H9 (cell line): ENCODE measurements at regions not wholly inside any gene's neighbourhood (a gene's known extent, or its start where the extent isn't known, plus 50 kb on each side); places are given as distances from the start of the nearest gene placed in this dataset.

Experiments
- DNase-seq: peaks from one replicate; pipeline ENCODE4 v3.0.0-alpha.2; 2017
- H2AFZ ChIP-seq: one replicate; pipeline ENCODE4 v1.6.1; 2013; ENCODE audit warnings: mild to moderate bottlenecking, low read length, control low read depth, moderate library complexity
- H2AK5ac ChIP-seq: 2 replicates; pipeline ENCODE4 v1.6.1; 2013; ENCODE audit warnings: low read length, control low read depth, mixed read lengths; ENCODE audit not compliant: insufficient read length
- H2BK120ac ChIP-seq: one replicate; pipeline ENCODE4 v1.6.1; 2013; ENCODE audit warnings: low read depth, mild to moderate bottlenecking, low read length, control low read depth, inconsistent platforms; ENCODE audit not compliant: poor library complexity, severe bottlenecking
- H2BK12ac ChIP-seq: 2 replicates; pipeline ENCODE4 v1.6.1; 2013; ENCODE audit warnings: low read length, control low read depth, mixed read lengths, low read depth; ENCODE audit not compliant: insufficient read length
- H2BK15ac ChIP-seq: 2 replicates; pipeline ENCODE4 v1.6.1; 2013; ENCODE audit warnings: low read depth, low read length, control low read depth
- H2BK20ac ChIP-seq: one replicate; pipeline ENCODE4 v1.6.1; 2013; ENCODE audit warnings: low read depth, mild to moderate bottlenecking, low read length, control low read depth, inconsistent platforms; ENCODE audit not compliant: poor library complexity, severe bottlenecking
- H2BK5ac ChIP-seq: 2 replicates; pipeline ENCODE4 v1.6.1; 2013; ENCODE audit warnings: low read length, control low read depth, mixed read lengths; ENCODE audit not compliant: insufficient read length
- H3K14ac ChIP-seq: 2 replicates; pipeline ENCODE4 v1.6.1; 2013; ENCODE audit warnings: low read length, control low read depth; ENCODE audit not compliant: insufficient read depth
- H3K18ac ChIP-seq: 2 replicates; pipeline ENCODE4 v1.6.1; 2013; ENCODE audit warnings: low read depth, mild to moderate bottlenecking, mixed read lengths, low read length, control low read depth; ENCODE audit not compliant: insufficient read length
- H3K23ac ChIP-seq: 2 replicates; pipeline ENCODE4 v1.6.1; 2013; ENCODE audit warnings: low read length, control low read depth, mixed read lengths, low read depth; ENCODE audit not compliant: insufficient read length
- H3K23me2 ChIP-seq: 2 replicates; pipeline ENCODE4 v1.6.1; 2013; ENCODE audit warnings: low read depth, mild to moderate bottlenecking, mixed read lengths, low read length, control low read depth; ENCODE audit not compliant: insufficient read length, poor library complexity, severe bottlenecking
- H3K27ac ChIP-seq: 2 replicates; pipeline ENCODE4 v1.5.1; 2013; ENCODE audit warnings: low read length, control low read depth, mixed read lengths, low read depth; ENCODE audit not compliant: insufficient read length
- H3K27me3 ChIP-seq: 2 replicates; pipeline ENCODE4 v1.6.1; 2013; ENCODE audit warnings: low read length, control low read depth, inconsistent platforms; ENCODE audit not compliant: insufficient read depth
- H3K4ac ChIP-seq: 2 replicates; pipeline ENCODE4 v1.6.1; 2013; ENCODE audit warnings: low read depth, mild to moderate bottlenecking, control low read depth, inconsistent platforms, low read length, moderate library complexity
- H3K4me1 ChIP-seq: 2 replicates; pipeline ENCODE4 v1.6.1; 2013; ENCODE audit warnings: low read length, control low read depth, inconsistent platforms; ENCODE audit not compliant: insufficient read depth
- H3K4me2 ChIP-seq: 2 replicates; pipeline ENCODE4 v1.6.1; 2013; ENCODE audit warnings: low read length, control low read depth, mixed read lengths; ENCODE audit not compliant: insufficient read length, insufficient read depth
- H3K56ac ChIP-seq: 2 replicates; pipeline ENCODE4 v1.6.1; 2013; ENCODE audit warnings: low read depth, mild to moderate bottlenecking, mixed read lengths, low read length, control low read depth; ENCODE audit not compliant: insufficient read length
- H3K79me1 ChIP-seq: 2 replicates; pipeline ENCODE4 v1.6.1; 2013; ENCODE audit warnings: low read depth, mild to moderate bottlenecking, moderate library complexity, low read length, control low read depth, inconsistent platforms; ENCODE audit not compliant: insufficient read depth, poor library complexity, severe bottlenecking
- H3K79me2 ChIP-seq: 2 replicates; pipeline ENCODE4 v1.6.1; 2013; ENCODE audit warnings: low read length, control low read depth, inconsistent platforms; ENCODE audit not compliant: insufficient read depth
- H3K9ac ChIP-seq: 2 replicates; pipeline ENCODE4 v1.6.1; 2013; ENCODE audit warnings: low read length, control low read depth, mixed read lengths; ENCODE audit not compliant: insufficient read length; ENCODE audit errors: extremely low read depth
- H3K9me3 ChIP-seq: one replicate; pipeline ENCODE4 v1.6.1; 2013; ENCODE audit warnings: low read depth, low read length, inconsistent platforms; ENCODE audit not compliant: control insufficient read depth
- H3T11ph ChIP-seq: one replicate; pipeline ENCODE4 v1.6.1; 2013; ENCODE audit warnings: mild to moderate bottlenecking, low read length, control low read depth, inconsistent platforms
- H4K20me1 ChIP-seq: one replicate; pipeline ENCODE4 v1.6.1; 2013; ENCODE audit not compliant: control insufficient read depth, insufficient read length, insufficient read depth
- H4K5ac ChIP-seq: 2 replicates; pipeline ENCODE4 v1.6.1; 2013; ENCODE audit warnings: low read depth, mild to moderate bottlenecking, mixed read lengths, low read length, control low read depth; ENCODE audit not compliant: insufficient read length
- H4K8ac ChIP-seq: replicated peaks from 2 replicates; pipeline ENCODE4 v1.6.1; 2013; ENCODE audit warnings: low read length, control low read depth, mixed read lengths, low read depth; ENCODE audit not compliant: insufficient read length
- H4K91ac ChIP-seq: 2 replicates; pipeline ENCODE4 v1.6.1; 2013; ENCODE audit warnings: low read depth, mild to moderate bottlenecking, moderate library complexity, mixed read lengths, low read length, control low read depth; ENCODE audit not compliant: insufficient read length
- H3K27ac Mint-ChIP-seq, 3 experiments: 2 replicates in 2 of 3; 3 replicates in 1 of 3; pipeline ENCODE4 v1.8.0; 2020 to 2021; ENCODE audit warnings: mixed read lengths in 3 of 3, mild to moderate bottlenecking in 1 of 3, moderate library complexity in 1 of 3
- H3K27me3 Mint-ChIP-seq: 2 replicates; pipeline ENCODE4 v1.8.0; 2021; ENCODE audit warnings: low read depth, mild to moderate bottlenecking, moderate library complexity, mixed read lengths
- H3K36me3 Mint-ChIP-seq, 3 experiments: 2 replicates in 2 of 3; 3 replicates in 1 of 3; pipeline ENCODE4 v1.8.0; 2020 to 2021; ENCODE audit warnings: low read depth in 3 of 3, mixed read lengths in 3 of 3; ENCODE audit not compliant: insufficient read depth in 1 of 3
- H3K4me1 Mint-ChIP-seq, 2 experiments: 2 replicates each; pipeline ENCODE4 v1.8.0; 2020; ENCODE audit warnings: mixed read lengths in 2 of 2
- H3K4me3 Mint-ChIP-seq, 2 experiments: 2 replicates in 1 of 2; 3 replicates in 1 of 2; pipeline ENCODE4 v1.8.0; 2020 to 2021; ENCODE audit warnings: mild to moderate bottlenecking in 2 of 2, mixed read lengths in 2 of 2, moderate library complexity in 1 of 2
- H3K9me3 Mint-ChIP-seq, 2 experiments: 2 replicates in 1 of 2; 3 replicates in 1 of 2; pipeline ENCODE4 v1.8.0; 2020; ENCODE audit warnings: mild to moderate bottlenecking in 2 of 2, mixed read lengths in 2 of 2, moderate library complexity in 1 of 2
- CTCF ChIP-seq: fragments of 200-600 bp; sonication (generic); conservative IDR thresholded peaks from 3 replicates; pipeline ENCODE4 v1.8.0; 2021; ENCODE audit warnings: antibody characterized with exemption, mild to moderate bottlenecking

GRCh38 chr7:25756601-25757000, 395.4 kb upstream of the NFE2L3 start:
- H3K23ac ChIP-seq = no peak overlapping the region
- H4K8ac ChIP-seq = no peak overlapping the region
- H3T11ph ChIP-seq = no peak overlapping the region
- H3K9ac ChIP-seq = no peak overlapping the region
- Mint-ChIP-seq H3K4me3 (no peak overlapping the region), H3K27ac (no peak overlapping the region), H3K4me1 (peaks cover 38 to 41% of the 10 kb centered on the region in 2 experiments), H3K36me3 (peaks cover 0 to 4% (median 3%) of the 10 kb centered on the region in 3 experiments; a peak in 3 of 7 replicates), H3K27me3 (no peaks in the 10 kb centered on the region), H3K9me3 (peaks cover 0 to 1% of the 10 kb centered on the region in 2 experiments; a peak in 1 of 5 replicates)
- H3K18ac ChIP-seq = no peak overlapping the region
- no peaks in the 10 kb centered on the region for H3K79me1 ChIP-seq
- no peaks in the 10 kb centered on the region for H3K27me3 ChIP-seq
- H3K79me2 ChIP-seq = no peaks in the 10 kb centered on the region
- no peak overlapping the region for H2BK15ac ChIP-seq
- H3K14ac ChIP-seq = no peak overlapping the region
- H3K27ac ChIP-seq = no peak overlapping the region
- no peak overlapping the region for H3K4me2 ChIP-seq
- no peak overlapping the region for H2BK120ac ChIP-seq
- H3K56ac ChIP-seq = no peak overlapping the region
- no peak overlapping the region for H2BK12ac ChIP-seq
- no peaks in the 10 kb centered on the region for H3K9me3 ChIP-seq
- no peak overlapping the region for H3K4ac ChIP-seq
- no peaks in the 10 kb centered on the region for H4K20me1 ChIP-seq
- no peak overlapping the region for H2BK5ac ChIP-seq
- DNase-seq = no peak
- H2AFZ ChIP-seq = no peak overlapping the region
- no peak overlapping the region for H4K91ac ChIP-seq
- no peak overlapping the region for H4K5ac ChIP-seq
- no peak overlapping the region for H2BK20ac ChIP-seq
- no peak overlapping the region for H2AK5ac ChIP-seq
- no peak for TF ChIP-seq CTCF
- H3K23me2 ChIP-seq = no peaks in the 10 kb centered on the region
- peaks cover 4% of the 10 kb centered on the region; the same call in 1 of the 2 replicates for H3K4me1 ChIP-seq
